Astrocyte (in vitro differentiated cells and primary cell): ENCODE measurements at regions not wholly inside any gene's neighbourhood (a gene's known extent, or its start where the extent isn't known, plus 50 kb on each side); places are given as distances from the start of the nearest gene placed in this dataset.

ENCODE experiments used
- DNase-seq: peaks from one replicate; pipeline ENCODE4 v3.0.0-alpha.2; 2010; ENCODE audit warnings: low read depth
- FAIRE-seq: peaks from 2 replicates; lab custom pipeline; 2011; peaks lifted over from hg19 to GRCh38; lab: Jason Lieb, UNC
- H2AFZ ChIP-seq: 2 replicates; pipeline ENCODE4 v1.6.0; 2012; ENCODE audit warnings: low read depth, low read length, inconsistent platforms
- H3K27ac ChIP-seq: 2 replicates; pipeline ENCODE4 v1.5.1; 2011; ENCODE audit warnings: low read depth, low read length, inconsistent platforms
- H3K27me3 ChIP-seq: 2 replicates; pipeline ENCODE4 v1.6.0; 2011; ENCODE audit warnings: low read length, inconsistent platforms; ENCODE audit not compliant: insufficient read depth
- H3K36me3 ChIP-seq: 2 replicates; pipeline ENCODE4 v1.5.1; 2011; ENCODE audit warnings: low read length, inconsistent platforms; ENCODE audit not compliant: insufficient read depth
- H3K4me1 ChIP-seq: 2 replicates; pipeline ENCODE4 v1.5.1; 2011; ENCODE audit warnings: low read length, inconsistent platforms; ENCODE audit not compliant: insufficient read depth
- H3K4me2 ChIP-seq: 2 replicates; pipeline ENCODE4 v1.6.0; 2012; ENCODE audit warnings: low read length, inconsistent platforms
- H3K4me3 ChIP-seq: 2 replicates; pipeline ENCODE4 v1.5.1; 2011; ENCODE audit warnings: low read depth, mild to moderate bottlenecking, low read length, inconsistent platforms; ENCODE audit not compliant: insufficient read depth
- H3K79me2 ChIP-seq: 2 replicates; pipeline ENCODE4 v1.6.0; 2012; ENCODE audit warnings: mild to moderate bottlenecking, low read length, inconsistent platforms; ENCODE audit not compliant: insufficient read depth
- H3K9ac ChIP-seq: 2 replicates; pipeline ENCODE4 v1.6.0; 2012; ENCODE audit warnings: mild to moderate bottlenecking, low read length, inconsistent platforms
- H3K9me3 ChIP-seq: 2 replicates; pipeline ENCODE4 v1.5.1; 2012; ENCODE audit warnings: low read depth, mild to moderate bottlenecking, low read length, inconsistent platforms; ENCODE audit not compliant: insufficient read depth
- H4K20me1 ChIP-seq: 2 replicates; pipeline ENCODE4 v1.6.0; 2012; ENCODE audit warnings: low read length, inconsistent platforms; ENCODE audit not compliant: insufficient read depth
- H3K27ac Mint-ChIP-seq: one replicate; pipeline ENCODE4 v1.8.0; 2021; ENCODE audit warnings: mild to moderate bottlenecking, mixed read lengths; ENCODE audit not compliant: unreplicated experiment
- H3K27me3 Mint-ChIP-seq: one replicate; pipeline ENCODE4 v1.8.0; 2021; ENCODE audit warnings: low read depth, mixed read lengths; ENCODE audit not compliant: unreplicated experiment
- H3K36me3 Mint-ChIP-seq: one replicate; pipeline ENCODE4 v1.8.0; 2021; ENCODE audit warnings: low read depth, mixed read lengths; ENCODE audit not compliant: unreplicated experiment
- H3K4me1 Mint-ChIP-seq: one replicate; pipeline ENCODE4 v1.8.0; 2021; ENCODE audit warnings: low read depth, mixed read lengths; ENCODE audit not compliant: unreplicated experiment
- H3K4me3 Mint-ChIP-seq: one replicate; pipeline ENCODE4 v1.8.0; 2021; ENCODE audit warnings: mild to moderate bottlenecking, moderate library complexity, mixed read lengths; ENCODE audit not compliant: unreplicated experiment
- H3K9me3 Mint-ChIP-seq: one replicate; pipeline ENCODE4 v1.8.0; 2021; ENCODE audit warnings: mild to moderate bottlenecking, mixed read lengths; ENCODE audit not compliant: unreplicated experiment
- CTCF ChIP-seq: IDR thresholded peaks from 2 replicates; pipeline ENCODE4 v1.5.1; 2011; ENCODE audit warnings: low read depth, mild to moderate bottlenecking, inconsistent platforms, low read length, moderate library complexity; ENCODE audit not compliant: insufficient read depth
- EZH2 ChIP-seq: IDR thresholded peaks from 2 replicates; pipeline ENCODE4 v1.6.1; 2012; ENCODE audit warnings: mild to moderate bottlenecking, low read length, inconsistent platforms; ENCODE audit not compliant: insufficient read depth

GRCh38 chr1:182305861-182306260 is 85.7 kb downstream of the GLUL start:
- H4K20me1 ChIP-seq = no peaks in the 10 kb centered on the region
- DNase-seq (no peak), FAIRE-seq (no peak)
- Mint-ChIP-seq H3K27me3 (peaks cover 2% of the 10 kb centered on the region), H3K4me3 (no peak overlapping the region), H3K27ac (no peak overlapping the region), H3K36me3 (no peaks in the 10 kb centered on the region), H3K9me3 (no peaks in the 10 kb centered on the region), H3K4me1 (peaks cover 15% of the 10 kb centered on the region)
- H3K27ac ChIP-seq = no peak overlapping the region
- no peak overlapping the region for H3K9ac ChIP-seq
- no peak overlapping the region for H3K4me3 ChIP-seq
- H3K4me2 ChIP-seq = no peak overlapping the region
- H3K79me2 ChIP-seq = no peaks in the 10 kb centered on the region
- TF ChIP-seq CTCF = no peak
- TF ChIP-seq EZH2 = no peak
- no peak overlapping the region for H2AFZ ChIP-seq
- H3K36me3 ChIP-seq = no peaks in the 10 kb centered on the region
- H3K4me1 ChIP-seq = no peaks in the 10 kb centered on the region
- H3K27me3 ChIP-seq = no peaks in the 10 kb centered on the region
- H3K9me3 ChIP-seq = no peaks in the 10 kb centered on the region

GRCh38 chr1:182304627-182305026 is 87.0 kb downstream of the GLUL start:
- Histone ChIP-seq H2AFZ (no peak overlapping the region), H3K4me2 (no peak overlapping the region), H3K4me3 (no peak overlapping the region), H3K27me3 (no peaks in the 10 kb centered on the region), H3K9ac (no peak overlapping the region), H3K27ac (no peak overlapping the region), H3K9me3 (no peaks in the 10 kb centered on the region), H3K79me2 (no peaks in the 10 kb centered on the region), H3K36me3 (no peaks in the 10 kb centered on the region), H4K20me1 (no peaks in the 10 kb centered on the region), H3K4me1 (no peaks in the 10 kb centered on the region)
- no peak for DNase-seq
- TF ChIP-seq EZH2 (no peak), CTCF (no peak)
- H3K36me3 Mint-ChIP-seq = no peaks in the 10 kb centered on the region
- H3K27me3 Mint-ChIP-seq = peaks cover 2% of the 10 kb centered on the region
- H3K4me3 Mint-ChIP-seq = no peak overlapping the region
- FAIRE-seq = no peak
- no peaks in the 10 kb centered on the region for H3K9me3 Mint-ChIP-seq
- no peak overlapping the region for H3K27ac Mint-ChIP-seq
- peaks cover 18% of the 10 kb centered on the region for H3K4me1 Mint-ChIP-seq

- Mint-ChIP-seq H3K36me3 (no peaks in the 10 kb centered on the region), H3K4me1 (peaks cover 15% of the 10 kb centered on the region), H3K27ac (no peak overlapping the region), H3K27me3 (peaks cover 2% of the 10 kb centered on the region), H3K4me3 (no peak overlapping the region), H3K9me3 (no peaks in the 10 kb centered on the region)
- H3K27ac ChIP-seq = no peak overlapping the region
- TF ChIP-seq EZH2 (no peak), CTCF (no peak)
- no peaks in the 10 kb centered on the region for H3K27me3 ChIP-seq
- no peak for FAIRE-seq
- H3K36me3 ChIP-seq = no peaks in the 10 kb centered on the region
- no peaks in the 10 kb centered on the region for H3K4me1 ChIP-seq
- H3K9me3 ChIP-seq = no peaks in the 10 kb centered on the region
- no peaks in the 10 kb centered on the region for H4K20me1 ChIP-seq
- no peak overlapping the region for H3K4me3 ChIP-seq
- no peak overlapping the region for H3K9ac ChIP-seq
- H2AFZ ChIP-seq = no peak overlapping the region
- no peaks in the 10 kb centered on the region for H3K79me2 ChIP-seq
- no peak for DNase-seq
- H3K4me2 ChIP-seq = no peak overlapping the region
Observed at GRCh38 chr1:182304218-182304617, 87.4 kb downstream of the GLUL start.
